Pancreas (tissue), 10 donors: ENCODE measurements at regions not wholly inside any gene's neighbourhood (a gene's known extent, or its start where the extent isn't known, plus 50 kb on each side); places are given as distances from the start of the nearest gene placed in this dataset.

ENCODE experiments used
- ATAC-seq, 4 donors: fragments of 200-7000 bp; cut with Tn5 transposase; one replicate each; pipeline versions ENCODE4 v1.8.0 to v1.9.1; 2020; ENCODE audit warnings: mild to moderate bottlenecking in 4 of 4, moderate library complexity in 4 of 4
- DNase-seq, 6 donors: peaks; one replicate each; pipeline ENCODE4 v3.0.0-alpha.2; 2020
- FAIRE-seq: peaks from 2 replicates; lab custom pipeline; 2012; peaks lifted over from hg19 to GRCh38; lab: Jason Lieb, UNC
- H3K27ac ChIP-seq, 4 donors: fragments of 200-600 bp; sonication (generic); 1 replicate in 3 of 4; 2 replicates in 1 of 4; pipeline versions ENCODE4 v1.5.0 to v1.8.0; 2020
- H3K27me3 ChIP-seq, 4 donors: fragments of 200-600 bp; one replicate each; pipeline ENCODE4 v1.8.0; 2021
- H3K36me3 ChIP-seq, 3 donors: fragments of 200-600 bp; sonication (generic) in 1 of 3; one replicate each; pipeline versions ENCODE4 v1.5.0 to v1.8.0; 2020 to 2021
- H3K4me1 ChIP-seq, 3 donors: fragments of 200-600 bp; one replicate each; pipeline ENCODE4 v1.8.0; 2021
- H3K4me3 ChIP-seq, 4 donors: fragments of 200-600 bp; sonication (generic) in 2 of 4; one replicate each; pipeline versions ENCODE4 v1.5.0 to v1.8.0; 2020 to 2021
- H3K9me3 ChIP-seq, 4 donors: fragments of 200-600 bp; one replicate each; pipeline ENCODE4 v1.8.0; 2021
- CTCF ChIP-seq, 4 donors: fragments of 200-600 bp; sonication (generic) in 3 of 4; IDR thresholded peaks; one replicate each; pipeline versions ENCODE4 v1.5.0 to v1.8.0; 2021; ENCODE audit warnings: antibody characterized with exemption in 4 of 4
- WGBS, 2 donors: extraction: QIAGEN DNeasy Blood & Tissue Kit; methylation state at CpG; one replicate each; pipeline ENCODE4 v1.1.7; 2013; 5-methylcytosine and 5-hydroxymethylcytosine counted together
- intact Hi-C, 3 donors: fragments of 100-400 bp; cut with DNase I; formaldehyde crosslinking; loops; one replicate each; pipeline versions ENCODE4 v1.11.1 to v1.14.2; 2022
- donor health status: healthy with polysubstance abuse.
- donor health status: DM: no; HTN: no; CAD: no; lungs with moderate emphysema.
- donor health status: DM: no; HTN: no; CAD: no.
- donor health status: control.
- donor health status: control.
- donor health status: Bipolar disorder and iron deficiency.
- donor health status: DM: yes; HTN: yes; CAD: no.
- donor health status: DM: no; HTN: no; CAD: no.
- donor health status: DM: no; HTN: no; CAD: no.
- donor health status: DM: yes; HTN: yes; CAD: no.

GRCh38 chr12:113755098-113755497 lies 211.0 kb downstream of the RBM19 start:
- no peak for FAIRE-seq
- Histone ChIP-seq H3K4me3 (no peak overlapping the region), H3K9me3 (no peaks in the 10 kb centered on the region), H3K4me1 (no peaks in the 10 kb centered on the region), H3K27ac (no peak overlapping the region), H3K27me3 (peaks cover 0 to 13% (median 0%) of the 10 kb centered on the region in 4 donors), H3K36me3 (no peaks in the 10 kb centered on the region)
- no peak for DNase-seq
- ATAC-seq = no peak
- intact Hi-C loops = no loop called here
- 63 to 68% methylated on average over 5 of the region's 5 CpGs for whole genome bisulfite sequencing, 2 donors
- TF ChIP-seq CTCF (IDR thresholded peaks at IDR 0.05) = no peak

- no peaks in the 10 kb centered on the region for H3K4me1 ChIP-seq
- no peak for TF ChIP-seq CTCF (IDR thresholded peaks at IDR 0.05)
- WGBS, 2 donors = 71 to 79% methylated on average over 2 of the region's 2 CpGs
- intact Hi-C loops = no loop called here
- H3K27ac ChIP-seq = no peak overlapping the region
- no peak for FAIRE-seq
- ATAC-seq = no peak
- H3K27me3 ChIP-seq = peaks cover 0 to 7% (median 0%) of the 10 kb centered on the region in 4 donors
- H3K9me3 ChIP-seq = no peaks in the 10 kb centered on the region
- H3K4me3 ChIP-seq = no peak overlapping the region
- no peak for DNase-seq
- no peaks in the 10 kb centered on the region for H3K36me3 ChIP-seq
Observed at GRCh38 chr12:113751513-113751912, 214.6 kb downstream of the RBM19 start.

GRCh38 chr12:113749433-113749815 lies 216.7 kb downstream of the RBM19 start:
- FAIRE-seq = no peak
- intact Hi-C loops = no loop called here
- H3K4me1 ChIP-seq = no peaks in the 10 kb centered on the region
- H3K27me3 ChIP-seq = peaks cover 0 to 3% (median 0%) of the 10 kb centered on the region in 4 donors
- TF ChIP-seq CTCF (IDR thresholded peaks at IDR 0.05) = no peak
- 25 to 34% methylated on average over 1 of the region's 1 CpG for WGBS, 2 donors
- no peak overlapping the region for H3K4me3 ChIP-seq
- H3K9me3 ChIP-seq = no peaks in the 10 kb centered on the region
- H3K36me3 ChIP-seq = no peaks in the 10 kb centered on the region
- ATAC-seq = no peak
- no peak for DNase-seq
- no peak overlapping the region for H3K27ac ChIP-seq

GRCh38 chr12:113748707-113749432 lies 217.3 kb downstream of the RBM19 start:
- intact Hi-C loops = no loop called here
- no peak overlapping the region for H3K4me3 ChIP-seq
- WGBS, 2 donors = 42 to 46% methylated on average over 6 of the region's 6 CpGs
- no peak overlapping the region for H3K27ac ChIP-seq
- peaks cover 0 to 3% (median 0%) of the 10 kb centered on the region in 4 donors for H3K27me3 ChIP-seq
- DNase-seq (no peak), FAIRE-seq (no peak), ATAC-seq (no peak)
- H3K4me1 ChIP-seq = no peaks in the 10 kb centered on the region
- no peaks in the 10 kb centered on the region for H3K9me3 ChIP-seq
- H3K36me3 ChIP-seq = no peaks in the 10 kb centered on the region
- no peak for TF ChIP-seq CTCF (IDR thresholded peaks at IDR 0.05)

- no peak for TF ChIP-seq CTCF (IDR thresholded peaks at IDR 0.05)
- ATAC-seq (no peak), DNase-seq (no peak), FAIRE-seq (no peak)
- Histone ChIP-seq H3K4me1 (no peaks in the 10 kb centered on the region), H3K27me3 (no peaks in the 10 kb centered on the region), H3K36me3 (no peaks in the 10 kb centered on the region), H3K27ac (no peak overlapping the region), H3K9me3 (no peaks in the 10 kb centered on the region), H3K4me3 (no peak overlapping the region)
- WGBS, 2 donors = 41 to 46% methylated on average over 5 of the region's 5 CpGs
- intact Hi-C loops = no loop called here
Observed at GRCh38 chr12:113747017-113747416, 219.1 kb downstream of the RBM19 start.
